NCI-H2227 (cell line): ENCODE measurements at regions not wholly inside any gene's neighbourhood (a gene's known extent, or its start where the extent isn't known, plus 50 kb on each side); places are given as distances from the start of the nearest gene placed in this dataset.

Source experiments
- DNase-seq: peaks from one replicate; lab custom pipeline; 2025; ENCODE audit not compliant: unreplicated experiment; lab: John Stamatoyannopoulos, UW

DNA sequence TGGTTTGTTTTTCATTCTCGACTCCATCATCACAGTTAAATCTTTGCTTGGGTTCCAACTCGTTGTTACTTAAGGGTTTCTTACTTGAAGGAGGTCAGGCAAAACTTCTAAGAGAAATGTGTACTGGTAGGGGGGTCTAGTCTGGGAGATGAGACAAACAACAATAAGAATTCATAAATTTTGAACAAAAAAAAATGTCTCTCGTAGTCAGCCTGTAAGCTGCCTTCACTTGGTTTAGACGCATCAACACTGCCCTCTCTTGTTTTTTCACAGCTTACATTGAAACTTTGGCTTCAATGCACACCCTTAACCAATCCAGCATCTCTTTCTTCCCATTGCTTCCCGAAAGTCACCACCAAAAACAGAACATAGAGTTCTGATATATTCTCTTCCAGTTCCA lies 576.4 kb upstream of the PIK3C3 start:
- peak; percentile 50 for DNase-seq

DNA sequence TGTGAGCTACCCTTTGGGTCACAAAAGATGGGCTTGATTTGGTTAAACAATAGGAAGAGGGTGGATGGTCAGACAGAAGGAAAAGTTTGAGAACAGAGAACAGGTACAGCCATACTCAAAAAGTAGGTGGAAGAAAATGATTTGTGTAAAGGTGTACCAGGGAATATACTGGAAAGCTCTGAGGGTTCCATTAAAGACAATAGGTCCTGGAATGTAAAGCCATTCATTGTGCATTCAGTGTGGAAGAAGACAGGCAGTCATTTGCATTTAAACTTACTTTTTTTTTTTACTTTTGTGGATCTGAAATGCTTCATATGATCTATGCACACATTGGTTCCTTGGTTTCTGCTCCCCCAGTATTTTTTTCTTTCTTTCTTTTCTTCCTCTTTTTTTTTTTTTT lies 581.4 kb upstream of the PIK3C3 start:
- no peak for DNase-seq

DNA sequence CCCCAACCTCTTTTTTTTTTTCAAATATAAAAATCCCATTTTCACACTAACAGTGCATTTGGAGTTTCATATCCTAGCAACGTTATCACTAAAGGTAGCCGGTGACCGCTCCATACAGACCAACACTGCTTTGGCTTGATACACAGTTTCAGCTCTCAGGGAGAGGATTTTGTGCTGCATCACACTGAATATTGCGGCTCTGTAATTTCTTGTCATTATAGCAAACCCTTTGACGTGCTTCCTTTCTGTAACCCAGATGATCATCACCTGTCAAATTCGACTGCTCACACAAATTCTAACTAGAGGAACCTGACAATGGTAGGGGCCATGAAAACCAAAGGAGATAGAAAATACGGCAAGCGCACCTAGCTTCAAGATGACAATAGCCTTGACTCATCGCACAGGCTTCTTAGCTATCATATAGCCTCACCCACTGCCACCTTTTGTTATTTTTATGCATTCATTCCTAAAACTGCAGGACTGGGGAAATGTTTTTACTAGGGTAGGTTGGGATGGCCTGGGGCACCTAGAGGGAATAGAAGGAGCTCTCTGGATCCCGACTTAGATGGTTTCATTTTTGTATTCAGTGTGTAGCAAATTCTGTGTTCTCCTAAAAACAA lies 582.9 kb upstream of the PIK3C3 start:
- DNase-seq: peak; percentile 64

DNA sequence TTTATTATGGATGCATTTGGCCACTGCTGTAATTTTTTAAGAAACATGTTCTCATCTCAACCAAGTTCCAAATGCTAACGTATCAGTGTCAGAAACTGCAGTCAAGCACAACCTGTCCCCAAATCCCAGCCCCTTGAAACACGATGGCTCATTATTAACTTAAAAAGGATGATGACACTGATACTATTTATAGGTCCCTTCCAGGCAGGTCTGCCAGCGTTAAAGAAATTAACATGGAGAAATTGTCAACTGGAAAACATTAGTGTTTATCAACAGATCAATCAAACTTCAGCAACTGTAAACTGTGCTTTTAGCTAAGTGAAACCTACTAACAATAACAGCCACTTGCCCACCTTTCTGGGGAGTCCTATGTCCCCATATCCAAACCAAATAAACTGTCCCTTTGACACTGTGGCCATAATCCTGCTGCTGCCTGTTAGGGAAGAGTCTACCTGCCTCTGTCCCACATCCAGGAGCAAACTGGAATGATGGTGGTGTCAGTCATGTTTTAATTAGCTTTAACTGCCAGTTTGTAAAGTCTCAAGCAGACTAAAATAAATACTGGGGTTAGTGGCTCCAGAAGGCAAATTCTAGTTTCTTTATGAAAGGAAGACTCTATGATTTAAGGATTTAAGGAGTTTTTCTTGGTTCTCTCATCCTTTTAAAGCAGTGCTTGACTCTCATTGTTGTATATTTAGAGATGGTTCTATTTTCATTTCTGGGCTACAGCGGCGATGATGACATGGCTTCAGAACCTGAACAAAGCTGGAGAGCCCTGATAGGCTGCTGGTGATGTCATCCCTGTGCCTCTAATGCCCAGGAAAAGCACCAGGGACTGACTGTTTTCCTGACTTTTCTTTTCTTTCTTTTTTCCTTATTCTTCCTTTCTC lies 583.6 kb upstream of the PIK3C3 start:
- DNase-seq: peak; percentile 71

DNA sequence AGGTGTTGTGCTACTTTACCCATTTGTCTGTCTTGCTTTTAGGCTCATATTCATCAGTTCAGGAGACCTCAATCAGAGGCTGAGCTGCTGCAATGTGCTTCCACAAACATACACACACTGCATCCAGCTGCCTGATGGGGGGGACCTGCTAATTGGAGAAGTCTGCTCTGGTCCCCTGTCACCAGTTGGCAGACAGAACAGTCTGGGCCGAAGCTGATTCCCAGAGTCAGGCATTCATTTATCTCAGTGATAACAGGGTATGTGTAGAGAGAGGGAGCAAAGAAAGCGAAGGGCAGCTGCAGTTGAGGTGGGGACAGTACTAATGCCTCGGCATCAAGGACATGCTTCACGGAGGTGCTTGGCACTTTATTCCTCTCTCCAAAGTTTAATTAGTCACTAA lies 584.3 kb upstream of the PIK3C3 start:
- peak; percentile 49 for DNase-seq

DNA sequence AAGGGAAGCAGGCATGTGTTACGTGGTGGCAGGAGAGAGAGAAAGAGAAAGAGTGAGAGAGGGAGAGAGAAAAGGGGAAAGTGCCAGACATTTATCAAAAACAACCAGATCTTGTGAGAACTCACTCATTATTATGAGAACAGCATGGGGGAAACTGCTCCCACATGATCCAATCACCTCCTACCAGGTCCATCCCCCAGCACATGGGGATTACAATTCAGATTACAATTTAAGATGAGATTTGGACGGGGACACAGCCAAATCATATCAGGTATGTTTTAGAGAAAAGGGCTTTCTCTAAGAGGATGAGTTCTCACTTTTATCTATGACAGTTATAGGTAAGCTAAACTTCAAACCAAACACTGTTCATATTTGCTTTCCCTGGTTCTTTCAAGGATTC lies 597.3 kb upstream of the PIK3C3 start:
- DNase-seq: no peak

DNA sequence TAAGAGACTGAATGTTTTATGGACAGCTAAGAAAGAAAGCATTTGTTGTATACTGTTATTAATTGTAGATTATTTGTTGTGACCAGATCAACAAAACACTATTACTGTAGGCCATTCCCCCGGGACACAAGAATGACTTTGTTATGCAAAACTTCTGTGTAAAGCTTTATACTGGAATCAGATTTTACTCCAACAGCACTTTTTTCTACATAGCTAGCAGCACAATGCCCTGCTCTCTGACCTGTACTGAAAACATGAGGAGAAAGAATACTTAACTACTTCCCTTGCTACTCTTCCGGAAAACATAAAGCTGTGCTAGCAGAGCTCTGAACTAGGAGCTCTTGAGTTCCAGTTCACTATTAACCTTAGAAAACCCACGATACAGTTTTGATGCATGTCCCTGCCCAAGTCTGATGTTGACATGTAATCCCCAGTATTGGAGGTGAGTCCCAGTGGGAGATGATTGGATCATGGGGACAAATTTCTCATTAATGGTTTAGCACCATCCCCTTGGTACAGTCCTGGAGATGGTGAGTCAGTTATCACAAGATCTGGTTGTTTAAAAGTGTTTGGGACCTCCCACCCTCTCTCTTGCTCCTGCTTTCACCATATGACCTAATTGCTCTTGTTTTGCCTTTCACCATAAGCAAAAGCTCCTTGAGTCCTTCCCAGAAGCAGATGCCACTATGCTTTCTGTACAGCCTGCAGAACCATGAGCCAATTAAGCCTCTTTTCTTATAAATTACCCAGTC lies 601.1 kb upstream of the PIK3C3 start:
- DNase-seq: no peak

DNA sequence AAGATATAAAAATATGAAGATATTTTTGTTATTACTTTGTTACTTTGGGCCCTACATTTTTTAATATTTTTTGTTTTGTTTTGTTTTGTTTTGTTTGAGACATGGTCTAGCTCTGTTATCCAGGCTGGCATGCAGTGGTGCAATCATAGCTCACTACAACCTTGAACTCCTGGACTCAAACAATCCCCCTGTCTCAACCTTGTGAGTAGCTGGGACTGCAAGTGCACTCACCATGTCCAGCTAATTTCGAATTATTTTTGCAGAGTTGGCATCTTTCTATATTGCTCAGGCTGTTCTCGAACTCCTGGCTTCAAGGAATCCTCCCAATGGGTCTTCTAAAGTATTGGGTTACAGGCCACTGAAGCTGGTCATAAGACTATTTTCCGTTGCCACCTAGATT lies 603.6 kb upstream of the PIK3C3 start:
- no peak for DNase-seq

DNA sequence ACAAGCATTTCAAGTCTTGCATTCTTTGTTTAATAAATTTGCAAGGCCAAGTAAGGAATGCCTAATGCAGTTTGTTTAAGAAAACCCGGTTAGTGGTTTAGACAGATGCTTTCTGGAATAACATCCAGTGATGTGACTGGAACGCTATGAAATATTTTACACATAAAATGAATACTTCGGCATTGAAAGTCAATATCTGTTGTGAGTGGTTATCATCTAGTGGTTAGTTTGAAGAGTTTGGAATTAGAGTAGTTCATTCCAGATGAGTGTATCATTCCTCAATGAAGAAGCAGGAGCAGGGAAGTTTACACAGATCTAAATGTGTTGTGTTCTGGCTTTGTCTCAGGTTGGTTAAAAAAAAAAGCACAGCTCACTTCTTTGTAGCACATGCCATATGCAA lies 608.0 kb upstream of the PIK3C3 start:
- DNase-seq: no peak

DNA sequence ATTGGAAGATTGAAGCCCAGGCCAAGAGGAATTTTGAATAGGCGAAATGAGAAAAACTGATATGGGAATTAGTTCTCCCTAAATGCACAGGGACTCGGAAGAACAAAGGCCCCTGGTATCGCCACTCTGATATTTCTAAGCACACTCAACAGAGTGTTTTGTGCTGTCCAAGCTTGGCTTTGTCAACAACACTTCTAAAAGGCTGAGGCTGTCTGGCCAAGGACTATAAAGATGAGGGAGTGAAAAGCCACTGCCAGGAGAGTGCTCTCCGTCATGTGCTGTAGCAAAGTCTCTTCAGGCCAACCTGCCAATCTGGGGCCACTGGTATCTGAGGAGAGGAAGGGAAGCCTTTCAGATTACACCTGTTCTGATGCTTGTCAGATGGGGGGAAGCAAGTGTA lies 611.2 kb upstream of the PIK3C3 start:
- DNase-seq: no peak

DNA sequence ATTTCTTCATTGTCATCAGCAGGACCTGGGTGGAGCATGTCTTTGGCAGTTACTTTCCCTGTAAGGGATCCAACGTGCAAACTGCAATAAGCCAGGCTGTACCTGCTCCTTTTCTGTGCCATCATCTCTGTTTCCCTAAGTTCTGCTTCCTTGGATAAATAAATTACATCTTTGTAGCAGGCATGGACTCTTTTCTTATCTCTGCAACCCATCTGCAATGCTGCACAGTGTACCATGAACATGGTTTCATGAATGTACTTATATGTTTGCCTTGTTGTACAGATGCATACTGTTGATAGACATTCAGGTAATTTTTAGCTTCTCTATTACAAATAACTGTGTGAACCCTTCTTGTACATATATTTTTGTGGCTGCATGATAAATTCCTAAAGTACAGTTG lies 616.7 kb upstream of the PIK3C3 start:
- DNase-seq: no peak

DNA sequence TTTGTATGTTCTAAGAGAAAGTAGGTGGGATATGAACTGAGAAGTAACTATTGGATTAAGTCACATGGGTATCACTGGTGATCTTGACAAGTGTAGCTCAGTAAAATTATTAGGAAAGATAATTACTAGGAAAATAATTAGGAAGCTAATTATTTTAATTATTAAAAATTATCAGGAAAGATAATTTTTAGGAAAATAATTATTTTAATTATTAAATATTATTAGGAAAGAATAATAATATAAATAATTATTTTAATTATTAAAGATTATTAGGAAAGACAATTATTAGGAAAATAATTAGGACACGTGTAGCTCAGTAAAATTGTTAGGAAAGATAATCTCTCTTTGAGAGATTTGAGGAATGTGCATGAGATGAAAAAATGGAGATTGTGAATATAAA lies 623.4 kb upstream of the PIK3C3 start:
- DNase-seq: no peak

DNA sequence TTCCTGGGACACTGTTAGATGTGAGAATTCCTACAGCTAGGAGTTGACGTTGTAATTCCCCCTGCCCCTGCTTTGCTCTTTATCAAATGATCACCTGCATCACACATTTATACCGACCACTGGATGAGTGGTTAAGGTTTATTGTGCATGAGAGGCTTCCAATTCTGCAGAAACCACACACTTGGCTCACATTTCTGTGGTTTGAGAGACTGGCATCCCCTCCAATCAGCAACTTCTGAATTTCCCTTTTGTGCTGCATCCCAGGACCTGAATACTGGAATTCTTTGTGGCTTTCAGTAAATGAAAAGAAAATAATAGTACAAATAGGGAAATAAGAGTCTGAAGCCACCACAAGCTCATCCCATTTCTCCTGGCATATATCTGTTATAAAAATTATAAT lies 628.7 kb upstream of the PIK3C3 start:
- no peak for DNase-seq

DNA sequence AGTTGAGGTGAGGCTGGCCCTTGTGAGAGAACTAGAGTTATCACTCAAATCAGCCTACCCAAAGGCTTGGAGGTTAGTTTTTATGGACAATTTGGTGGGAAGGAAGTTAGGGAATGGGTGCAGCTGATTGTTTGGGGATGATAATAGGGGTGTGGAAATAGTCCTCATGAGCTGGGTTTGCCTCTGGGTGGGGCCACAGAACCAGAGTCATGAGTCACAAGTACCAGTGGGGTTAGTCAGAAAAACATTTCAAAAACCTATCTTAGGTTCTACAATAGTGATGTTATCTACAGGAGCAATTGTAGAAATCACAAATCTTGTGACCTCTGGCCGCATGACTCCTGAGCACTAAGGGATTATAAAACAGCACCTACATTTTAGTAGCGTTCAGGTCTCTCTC lies 630.1 kb upstream of the PIK3C3 start:
- no peak for DNase-seq

DNA sequence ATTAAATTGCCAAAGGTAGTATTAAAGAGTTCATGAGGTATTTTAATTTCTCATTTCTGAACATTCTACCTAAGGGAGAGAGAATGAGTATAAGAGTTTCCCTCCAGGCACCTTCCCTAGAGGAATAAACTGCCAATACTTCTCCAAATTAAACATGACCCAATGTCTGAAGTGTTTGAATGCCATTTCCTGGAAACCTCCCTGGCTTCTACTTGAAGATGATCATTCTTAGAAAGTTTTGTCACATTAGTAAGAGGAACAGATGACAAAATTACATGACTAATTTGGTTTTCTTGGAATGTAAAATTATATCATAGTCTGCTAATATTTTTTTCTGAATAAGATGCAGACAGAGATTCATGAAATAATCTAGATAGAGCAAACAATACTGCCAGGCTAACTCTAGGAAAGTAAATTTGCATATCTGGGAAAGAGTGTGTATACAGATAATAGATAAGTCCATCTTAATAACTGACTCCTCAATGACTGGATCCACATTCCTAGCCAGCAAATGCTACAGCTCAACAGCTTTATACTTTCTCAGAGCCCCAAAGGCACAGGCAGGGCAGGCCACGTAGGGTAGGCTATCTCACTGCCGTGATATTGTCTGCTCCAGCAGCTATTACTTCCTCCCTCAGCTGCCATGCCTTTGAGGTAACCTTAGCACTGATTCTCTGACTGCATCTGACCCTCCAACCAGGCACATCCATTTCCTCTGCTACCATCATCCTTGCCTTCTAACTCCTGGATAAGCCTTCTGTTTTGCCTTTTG lies 630.8 kb upstream of the PIK3C3 start:
- DNase-seq: no peak

DNA sequence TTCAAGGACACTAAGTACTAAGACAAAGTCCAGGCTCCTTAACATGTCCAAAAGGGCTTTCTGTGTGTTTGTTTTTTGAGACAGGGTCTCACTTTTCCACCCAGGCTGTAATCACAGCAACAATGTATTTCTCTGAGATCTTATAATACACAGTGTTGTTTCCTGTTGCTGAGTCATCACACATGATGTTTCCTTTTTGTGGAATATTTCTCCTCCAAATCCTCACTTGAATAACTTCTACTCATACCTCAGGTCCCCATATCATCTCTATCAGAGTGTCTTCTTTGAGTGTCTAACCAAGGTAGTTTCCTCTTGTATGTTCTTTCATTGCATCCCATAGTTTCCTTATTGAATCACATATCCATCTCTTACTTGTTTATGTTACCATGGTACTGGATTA lies 632.0 kb upstream of the PIK3C3 start:
- no peak for DNase-seq

DNA sequence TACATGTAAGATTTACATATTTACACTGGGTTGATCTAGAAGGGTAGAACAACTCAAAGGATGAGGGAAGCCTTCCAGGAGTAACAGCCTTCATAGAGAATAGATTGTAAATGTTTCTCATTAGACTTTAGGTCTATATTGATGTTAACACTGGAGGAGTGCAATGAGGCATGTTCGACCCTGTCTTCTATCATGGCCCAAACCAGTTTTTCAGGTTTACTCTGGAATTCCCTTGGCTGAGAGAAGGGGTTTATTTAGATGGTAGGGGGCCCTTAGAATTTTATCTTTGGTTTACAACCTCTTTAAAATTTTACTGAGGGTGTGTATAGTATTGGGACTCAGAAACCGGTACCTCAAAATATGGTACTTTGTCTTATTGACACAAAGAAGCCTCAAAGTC lies 634.9 kb upstream of the PIK3C3 start:
- no peak for DNase-seq

DNA sequence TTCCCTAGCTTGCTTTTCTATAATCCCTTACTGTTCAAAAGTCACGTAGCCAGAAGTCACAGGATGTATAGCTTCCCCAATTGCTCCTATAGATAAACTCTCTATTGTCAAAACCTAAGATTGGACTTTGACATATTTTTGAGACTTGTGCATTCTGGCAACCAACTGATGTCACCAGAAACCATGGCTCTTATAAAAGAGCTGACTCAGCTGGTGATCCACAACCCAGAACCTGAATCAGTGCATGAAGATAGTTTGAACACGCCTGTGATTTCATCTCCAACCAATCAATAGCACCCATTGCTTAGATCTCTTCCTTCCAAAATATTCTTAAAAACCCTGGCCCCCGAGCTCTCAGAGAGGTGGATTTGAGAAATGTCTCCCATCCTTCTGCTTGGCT lies 639.9 kb upstream of the PIK3C3 start:
- no peak for DNase-seq

DNA sequence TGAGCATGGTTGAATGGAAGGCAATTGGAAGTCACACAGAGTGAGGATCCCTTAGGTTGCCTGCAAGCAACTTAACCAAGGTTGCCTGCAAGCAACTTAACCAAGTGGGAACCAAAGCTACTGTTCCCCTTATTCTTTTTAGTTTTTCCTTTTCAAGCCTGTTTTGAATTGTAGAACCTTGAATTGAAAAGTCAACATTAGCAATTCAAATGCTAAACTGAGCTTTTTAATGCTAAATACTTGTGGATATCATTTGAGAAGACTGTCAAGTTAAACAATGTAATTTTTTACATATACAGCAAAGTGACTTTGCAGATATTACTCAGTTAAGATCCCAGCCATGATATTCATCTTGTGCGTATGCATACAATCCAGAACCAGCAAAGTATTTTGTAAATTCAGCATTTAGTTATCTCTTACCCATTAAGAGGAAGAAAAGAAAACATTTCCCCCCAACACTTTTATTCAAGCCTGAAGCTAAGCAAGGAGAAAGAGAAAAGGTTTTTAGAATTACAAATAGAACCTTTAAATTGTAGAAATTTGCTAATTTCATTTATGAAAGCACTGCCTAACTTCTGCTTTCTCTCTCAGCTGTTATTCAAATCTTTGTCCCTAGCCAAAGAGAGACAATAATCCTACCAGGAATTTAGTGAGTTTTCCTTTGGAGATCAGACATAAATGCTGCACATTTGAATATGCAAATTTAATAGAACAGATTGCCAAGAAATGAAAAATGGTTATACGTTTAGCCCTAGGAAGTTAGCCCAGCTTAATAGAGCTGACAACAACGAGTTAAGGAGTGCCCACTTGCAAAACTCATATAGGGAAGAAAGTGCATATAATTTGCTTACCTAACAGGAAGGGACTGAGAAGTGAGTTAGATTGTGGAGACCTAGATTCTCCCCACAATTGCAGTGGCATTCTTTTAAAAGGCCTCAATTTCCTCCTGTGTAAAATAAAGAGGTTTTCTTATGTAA lies 643.2 kb upstream of the PIK3C3 start:
- no peak for DNase-seq

DNA sequence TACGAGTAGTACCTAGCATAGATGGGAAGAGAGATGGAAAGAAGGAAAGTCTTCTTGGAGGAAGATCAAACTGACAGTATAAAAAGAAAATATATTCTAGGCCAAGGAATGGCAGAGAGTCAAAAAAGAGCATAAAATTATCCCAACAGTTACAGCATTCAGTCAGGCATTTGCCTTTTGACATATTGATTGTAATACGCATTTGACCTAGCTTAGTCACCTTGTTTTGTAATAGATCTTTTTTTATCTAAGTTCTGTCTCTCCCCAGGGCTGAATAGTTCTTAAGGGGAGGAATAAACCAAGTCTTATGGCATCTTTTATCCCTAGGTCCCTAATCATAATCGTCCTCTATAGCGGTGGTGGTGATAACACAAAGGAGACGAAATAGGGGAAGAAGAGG lies 657.3 kb upstream of the PIK3C3 start:
- DNase-seq: no peak
